ENCODE measurements at regions not wholly inside any gene's neighbourhood (a gene's known extent, or its start where the extent isn't known, plus 50 kb on each side); places are given as distances from the start of the nearest gene placed in this dataset.

GRCh38 chr7:21185653-21186265, 242.1 kb upstream of the SP4 start:
- H3K9ac ChIP-seq (ENCODE audit: insufficient read depth, low read length, poor library complexity, severe bottlenecking): no peak overlapping the region
- H3K4me3 Mint-ChIP-seq: no peak overlapping the region
- H3K36me3 Mint-ChIP-seq: no peaks in the 10 kb centered on the region
- H3K9me3 ChIP-seq (replicated peaks in 1 of 2; ENCODE audit: control insufficient read depth in 1 of 2, insufficient read depth in 1 of 2, low read length in 2 of 2): peaks cover 4 to 8% of the 10 kb centered on the region in 2 donors
- H3K36me3 ChIP-seq (replicated peaks in 1 of 2; ENCODE audit: control insufficient read depth in 1 of 2, insufficient read depth in 2 of 2, low read length in 2 of 2): no peaks in the 10 kb centered on the region
- no peak overlapping the region for H3K4me3 ChIP-seq (replicated peaks in 1 of 3; ENCODE audit: low read depth in 2 of 3, low read length in 3 of 3)
- no peaks in the 10 kb centered on the region for H3K27me3 ChIP-seq (ENCODE audit: control insufficient read depth in 2 of 2, insufficient read depth in 2 of 2, low read length in 2 of 2)
- TF ChIP-seq CTCF (IDR thresholded peaks at IDR 0.05): no peak
- H3K27me3 Mint-ChIP-seq (ENCODE audit: low read depth in 3 of 3): no peaks in the 10 kb centered on the region
- no peaks in the 10 kb centered on the region for H3K4me1 ChIP-seq (ENCODE audit: control insufficient read depth in 1 of 2, insufficient read depth in 2 of 2, low read length in 2 of 2)
- H3K4me2 ChIP-seq (replicated peaks; ENCODE audit: extremely low read depth, low read length, poor library complexity, severe bottlenecking): no peak overlapping the region
- H3K79me2 ChIP-seq (ENCODE audit: insufficient read depth, low read length): no peaks in the 10 kb centered on the region
- no peak for DNase-seq
- no peak overlapping the region for H3K27ac ChIP-seq (ENCODE audit: low read depth in 1 of 2, low read length in 2 of 2)
- H2AFZ ChIP-seq (ENCODE audit: insufficient read depth, low read depth, low read length, poor library complexity, severe bottlenecking): no peak overlapping the region
- no peak overlapping the region for H3K27ac Mint-ChIP-seq
- H3K9me3 Mint-ChIP-seq: peaks cover 5 to 19% (median 10%) of the 10 kb centered on the region in 7 donors
- no peaks in the 10 kb centered on the region for H4K20me1 ChIP-seq (ENCODE audit: insufficient read depth, low read length)
- intact Hi-C loops (cut with micrococcal nuclease): no loop called here
- H3K4me1 Mint-ChIP-seq: no peaks in the 10 kb centered on the region
- 88% methylated on average over 1 of the region's 6 CpGs for WGBS (ENCODE audit: insufficient coverage)

- H3K4me3 ChIP-seq (replicated peaks in 1 of 3; ENCODE audit: low read depth in 2 of 3, low read length in 3 of 3): no peak overlapping the region
Observed at GRCh38 chr7:21191321-21192073, 236.4 kb upstream of the SP4 start.

More at GRCh38 chr7:21191321-21192073, 236.4 kb upstream of the SP4 start:
- Mint-ChIP-seq H3K27me3 (ENCODE audit: low read depth in 3 of 3) (peaks cover 0 to 1% (median 0%) of the 10 kb centered on the region in 3 donors), H3K27ac (no peak overlapping the region), H3K4me3 (no peak overlapping the region), H3K36me3 (no peaks in the 10 kb centered on the region), H3K9me3 (peaks cover 0 to 7% (median 2%) of the 10 kb centered on the region in 7 donors), H3K4me1 (no peaks in the 10 kb centered on the region)
- Histone ChIP-seq H2AFZ (ENCODE audit: insufficient read depth, low read depth, low read length, poor library complexity, severe bottlenecking) (no peak overlapping the region), H3K36me3 (replicated peaks in 1 of 2; ENCODE audit: control insufficient read depth in 1 of 2, insufficient read depth in 2 of 2, low read length in 2 of 2) (no peaks in the 10 kb centered on the region), H3K27me3 (ENCODE audit: control insufficient read depth in 2 of 2, insufficient read depth in 2 of 2, low read length in 2 of 2) (no peaks in the 10 kb centered on the region), H3K27ac (ENCODE audit: low read depth in 1 of 2, low read length in 2 of 2) (no peak overlapping the region), H3K79me2 (ENCODE audit: insufficient read depth, low read length) (no peaks in the 10 kb centered on the region), H4K20me1 (ENCODE audit: insufficient read depth, low read length) (no peaks in the 10 kb centered on the region), H3K4me1 (ENCODE audit: control insufficient read depth in 1 of 2, insufficient read depth in 2 of 2, low read length in 2 of 2) (no peaks in the 10 kb centered on the region), H3K4me2 (replicated peaks; ENCODE audit: extremely low read depth, low read length, poor library complexity, severe bottlenecking) (no peak overlapping the region), H3K9me3 (replicated peaks in 1 of 2; ENCODE audit: control insufficient read depth in 1 of 2, insufficient read depth in 1 of 2, low read length in 2 of 2) (peaks cover 0 to 4% of the 10 kb centered on the region in 2 donors), H3K9ac (ENCODE audit: insufficient read depth, low read length, poor library complexity, severe bottlenecking) (no peak overlapping the region)
- no peak for TF ChIP-seq CTCF (IDR thresholded peaks at IDR 0.05)
- intact Hi-C loops (cut with micrococcal nuclease): no loop called here
- DNase-seq: no peak
- WGBS (ENCODE audit: insufficient coverage): 75% methylated on average over 2 of the region's 7 CpGs

Data from CD14-positive monocyte (primary cell).